ENCODE measurements at regions not wholly inside any gene's neighbourhood (a gene's known extent, or its start where the extent isn't known, plus 50 kb on each side); places are given as distances from the start of the nearest gene placed in this dataset.
"Not testable (repeated sequence)": the region's sequence is repeated elsewhere in the genome, so short reads cannot be mapped to it uniquely, and the experiment has no call there.

GRCh38 chr9:85130764-85131163 is 461.2 kb downstream of the NTRK2 start:
- intact Hi-C loops (cut with micrococcal nuclease): no loop called here
- DNase-seq: no peak
- ATAC-seq: no peak

GRCh38 chr9:85130260-85130659 is 460.7 kb downstream of the NTRK2 start:
- intact Hi-C loops (cut with micrococcal nuclease): no loop called here
- ATAC-seq: no peak

GRCh38 chr9:85129514-85129913 is 460.0 kb downstream of the NTRK2 start:
- no peak for DNase-seq
- ATAC-seq: no peak
- intact Hi-C loops (cut with micrococcal nuclease): no loop called here

More at GRCh38 chr9:85130260-85130659, 460.7 kb downstream of the NTRK2 start:
- no peak for DNase-seq

DNA sequence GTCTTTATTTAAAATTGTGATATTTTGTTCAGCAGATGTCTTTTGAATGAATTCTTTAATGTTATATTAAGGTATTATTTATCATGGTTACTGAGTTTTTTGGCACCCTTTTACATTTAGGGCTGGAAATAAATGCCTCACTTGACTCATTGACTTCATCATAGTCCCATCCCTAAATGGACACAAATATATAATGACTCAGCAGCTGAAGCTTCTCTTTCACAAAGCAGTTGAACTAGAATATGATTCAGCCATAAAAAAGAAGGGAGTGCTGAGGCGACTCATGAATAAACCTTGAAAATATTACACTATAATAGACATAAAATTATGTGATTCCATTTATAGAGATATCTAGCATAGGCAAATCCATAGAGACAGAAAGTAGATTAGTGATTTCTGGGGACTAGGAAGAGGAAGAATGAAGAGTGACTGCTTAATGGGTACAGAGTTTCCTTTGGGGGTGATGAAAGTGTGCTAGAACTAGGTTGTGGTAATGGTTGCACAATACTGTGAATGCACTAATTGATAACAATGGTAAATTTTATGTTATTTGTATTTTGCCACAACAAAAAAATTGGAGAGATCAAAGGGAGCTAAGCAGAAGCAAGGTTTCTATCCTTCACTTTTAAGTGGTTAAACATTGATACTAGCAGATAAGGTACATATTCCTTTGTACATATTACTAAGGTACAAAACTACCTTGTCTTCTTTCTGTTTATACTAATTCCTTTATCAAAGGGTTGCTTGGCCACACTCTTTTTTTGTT is 449.6 kb downstream of the NTRK2 start:
- intact Hi-C loops (cut with micrococcal nuclease): no loop called here
- ATAC-seq (no peak), DNase-seq (no peak)

- intact Hi-C loops (cut with micrococcal nuclease): no loop called here
- DNase-seq (no peak), ATAC-seq (no peak)
These were observed 448.3 kb downstream of the NTRK2 start for GRCh38 chr9:85117831-85118230.

GRCh38 chr9:85115473-85115872 is 445.9 kb downstream of the NTRK2 start:
- ATAC-seq (no peak), DNase-seq (no peak)
- intact Hi-C loops (cut with micrococcal nuclease): no loop called here

DNA sequence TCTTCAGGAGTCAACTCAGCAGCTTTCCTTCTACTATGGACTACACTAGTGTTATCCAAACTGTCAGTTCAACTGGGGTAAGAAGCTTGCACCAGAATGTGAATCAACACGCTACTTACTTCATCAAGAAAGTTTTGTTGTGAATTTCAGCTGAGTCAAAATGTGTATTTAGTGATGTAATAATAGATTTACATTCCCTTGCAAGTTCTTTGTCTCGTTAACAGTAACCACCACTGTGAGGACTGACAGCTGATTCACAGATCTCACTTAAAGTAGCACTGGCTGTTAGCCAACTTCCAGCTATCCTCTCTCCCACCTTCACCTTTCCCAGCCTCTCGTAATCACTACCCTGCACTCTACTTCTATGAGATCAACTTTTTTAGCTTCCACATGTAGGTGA is 445.3 kb downstream of the NTRK2 start:
- no peak for DNase-seq
- intact Hi-C loops (cut with micrococcal nuclease): no loop called here

GRCh38 chr9:85112933-85113418 is 443.4 kb downstream of the NTRK2 start:
- intact Hi-C loops (cut with micrococcal nuclease): no loop called here

More for the DNA sequence above, 445.3 kb downstream of the NTRK2 start:
- no peak for ATAC-seq

GRCh38 chr9:85112391-85112790 is 442.9 kb downstream of the NTRK2 start:
- intact Hi-C loops (cut with micrococcal nuclease): no loop called here
- DNase-seq (no peak), ATAC-seq (no peak)

More at GRCh38 chr9:85112933-85113418, 443.4 kb downstream of the NTRK2 start:
- ATAC-seq (no peak), DNase-seq (no peak)

GRCh38 chr9:85108746-85109145 is 439.2 kb downstream of the NTRK2 start:
- ATAC-seq (no peak), DNase-seq (no peak)
- intact Hi-C loops (cut with micrococcal nuclease): no loop called here

- DNase-seq (no peak), ATAC-seq (no peak)
- intact Hi-C loops (cut with micrococcal nuclease): no loop called here
These were observed 438.7 kb downstream of the NTRK2 start for GRCh38 chr9:85108229-85108628.

GRCh38 chr9:85089188-85089969 is 419.9 kb downstream of the NTRK2 start:
- intact Hi-C loops (cut with micrococcal nuclease): no loop called here
- ATAC-seq (no peak), DNase-seq (no peak)

- DNase-seq (no peak), ATAC-seq (no peak)
- intact Hi-C loops (cut with micrococcal nuclease): no loop called here
These were observed 412.4 kb downstream of the NTRK2 start for GRCh38 chr9:85081963-85082362.

- intact Hi-C loops (cut with micrococcal nuclease): no loop called here
- ATAC-seq (no peak), DNase-seq (no peak)
These were observed 409.8 kb downstream of the NTRK2 start for GRCh38 chr9:85079349-85079748.

DNA sequence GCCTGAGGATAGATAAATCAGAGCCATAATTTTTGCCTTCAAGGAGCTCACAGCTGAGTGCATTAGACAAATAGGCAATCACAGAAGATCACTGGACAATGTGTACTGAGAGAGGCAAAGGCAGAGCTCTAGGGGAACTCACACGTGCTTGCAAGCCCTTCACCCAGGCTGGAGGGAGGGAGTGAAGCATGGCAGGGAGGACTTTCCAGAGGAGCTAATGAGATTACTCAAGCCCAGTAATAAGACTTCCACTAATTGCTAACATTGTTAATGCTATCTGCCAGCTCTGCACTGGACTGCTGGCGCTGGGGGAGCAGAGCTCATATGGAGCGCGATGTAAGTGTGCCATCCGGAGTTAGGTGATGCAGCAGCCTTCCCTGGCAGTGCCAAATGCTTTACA is 408.4 kb downstream of the NTRK2 start:
- DNase-seq (no peak), ATAC-seq (no peak)
- intact Hi-C loops (cut with micrococcal nuclease): no loop called here

GRCh38 chr9:85077146-85077545 is 407.6 kb downstream of the NTRK2 start:
- ATAC-seq; DNase-seq; intact Hi-C loops (cut with micrococcal nuclease): not testable (repeated sequence)

Data from left ventricle myocardium superior (tissue), 1 donor.